Stimulated activated naive B cell treated with anti-CD40 and anti-IgM and Interleukin-4, amounts not matched to agents 10 μg/mL and 1 μg/mL and 100 μg/mL, for 72 hours (primary cell): ENCODE measurements at regions not wholly inside any gene's neighbourhood (a gene's known extent, or its start where the extent isn't known, plus 50 kb on each side); places are given as distances from the start of the nearest gene placed in this dataset.

Experiments used
- ATAC-seq, 2 donors: fragments of 150-1000 bp; cut with Tn5 transposase; replicated peaks; 2 replicates each; pipeline ENCODE4 v1.10.0; 2021; ENCODE audit warnings: moderate library complexity in 1 of 2
- DNase-seq: peaks from one replicate; pipeline ENCODE4 v3.0.0; 2021
- H3K27ac Mint-ChIP-seq: one replicate; pipeline ENCODE4 v1.8.0; 2022; ENCODE audit warnings: mild to moderate bottlenecking, mixed read lengths
- H3K27me3 Mint-ChIP-seq, 2 donors: one replicate each; pipeline ENCODE4 v1.8.0; 2022; ENCODE audit warnings: mixed read lengths in 2 of 2
- H3K36me3 Mint-ChIP-seq, 2 donors: one replicate each; pipeline ENCODE4 v1.8.0; 2022; ENCODE audit warnings: mixed read lengths in 2 of 2, mild to moderate bottlenecking in 1 of 2
- H3K4me1 Mint-ChIP-seq, 2 donors: one replicate each; pipeline ENCODE4 v1.8.0; 2022; ENCODE audit warnings: mixed read lengths in 2 of 2, mild to moderate bottlenecking in 1 of 2
- H3K4me3 Mint-ChIP-seq, 2 donors: one replicate each; pipeline ENCODE4 v1.8.0; 2022; ENCODE audit warnings: mild to moderate bottlenecking in 2 of 2, mixed read lengths in 2 of 2, moderate library complexity in 1 of 2
- H3K9me3 Mint-ChIP-seq, 2 donors: one replicate each; pipeline ENCODE4 v1.8.0; 2022; ENCODE audit warnings: mixed read lengths in 2 of 2, mild to moderate bottlenecking in 1 of 2

- ATAC-seq: no peak
- no peak for DNase-seq
- Mint-ChIP-seq H3K27ac (no peak overlapping the region), H3K9me3 (peaks cover 0 to 4% of the 10 kb centered on the region in 2 donors), H3K36me3 (no peaks in the 10 kb centered on the region), H3K27me3 (peaks cover 0 to 8% of the 10 kb centered on the region in 2 donors), H3K4me1 (no peaks in the 10 kb centered on the region), H3K4me3 (no peak overlapping the region)
Measured at GRCh38 chr2:200077838-200078237, 122.5 kb downstream of the MAIP1 start.

GRCh38 chr2:200079356-200079755 is 124.0 kb downstream of the MAIP1 start:
- no peak for ATAC-seq
- no peaks in the 10 kb centered on the region for H3K36me3 Mint-ChIP-seq
- H3K4me3 Mint-ChIP-seq: no peak overlapping the region
- no peaks in the 10 kb centered on the region for H3K4me1 Mint-ChIP-seq
- no peak for DNase-seq
- peaks cover 0 to 8% of the 10 kb centered on the region in 2 donors for H3K27me3 Mint-ChIP-seq
- H3K27ac Mint-ChIP-seq: no peak overlapping the region
- peaks cover 0 to 3% of the 10 kb centered on the region in 2 donors for H3K9me3 Mint-ChIP-seq

- Mint-ChIP-seq H3K4me3 (no peak overlapping the region), H3K27ac (no peak overlapping the region), H3K27me3 (peaks cover 0 to 8% of the 10 kb centered on the region in 2 donors), H3K36me3 (no peaks in the 10 kb centered on the region), H3K9me3 (peaks cover 0 to 3% of the 10 kb centered on the region in 2 donors), H3K4me1 (no peaks in the 10 kb centered on the region)
- DNase-seq (no peak), ATAC-seq (no peak)
Measured at GRCh38 chr2:200081236-200081635, 125.9 kb downstream of the MAIP1 start.

GRCh38 chr2:200081811-200082210 is 126.4 kb downstream of the MAIP1 start:
- no peaks in the 10 kb centered on the region for H3K36me3 Mint-ChIP-seq
- DNase-seq (no peak), ATAC-seq (no peak)
- peaks cover 0 to 3% of the 10 kb centered on the region in 2 donors for H3K9me3 Mint-ChIP-seq
- no peaks in the 10 kb centered on the region for H3K4me1 Mint-ChIP-seq
- H3K27me3 Mint-ChIP-seq: peaks cover 0 to 8% of the 10 kb centered on the region in 2 donors
- H3K4me3 Mint-ChIP-seq: no peak overlapping the region
- no peak overlapping the region for H3K27ac Mint-ChIP-seq

- Mint-ChIP-seq H3K27ac (no peak overlapping the region), H3K4me1 (no peaks in the 10 kb centered on the region), H3K36me3 (no peaks in the 10 kb centered on the region), H3K27me3 (peaks cover 4 to 8% of the 10 kb centered on the region in 2 donors), H3K4me3 (no peak overlapping the region), H3K9me3 (peaks cover 0 to 3% of the 10 kb centered on the region in 2 donors)
- DNase-seq (no peak), ATAC-seq (no peak)
Measured at GRCh38 chr2:200084036-200084435, 128.7 kb downstream of the MAIP1 start.

GRCh38 chr2:200086911-200087310 is 131.5 kb downstream of the MAIP1 start:
- Mint-ChIP-seq H3K4me1 (no peaks in the 10 kb centered on the region), H3K27me3 (peaks cover under 1 to 5% of the 10 kb centered on the region in 2 donors), H3K4me3 (no peak overlapping the region), H3K9me3 (no peaks in the 10 kb centered on the region), H3K36me3 (no peaks in the 10 kb centered on the region), H3K27ac (no peak overlapping the region)
- no peak for ATAC-seq
- no peak for DNase-seq

GRCh38 chr2:200087451-200087850 is 132.1 kb downstream of the MAIP1 start:
- ATAC-seq: no peak
- H3K27me3 Mint-ChIP-seq: peaks cover 5 to 9% of the 10 kb centered on the region in 2 donors
- H3K27ac Mint-ChIP-seq: no peak overlapping the region
- no peak overlapping the region for H3K4me3 Mint-ChIP-seq
- no peaks in the 10 kb centered on the region for H3K4me1 Mint-ChIP-seq
- no peaks in the 10 kb centered on the region for H3K36me3 Mint-ChIP-seq
- DNase-seq: no peak
- no peaks in the 10 kb centered on the region for H3K9me3 Mint-ChIP-seq

- H3K27me3 Mint-ChIP-seq: peaks cover 5 to 9% of the 10 kb centered on the region in 2 donors
- no peak overlapping the region for H3K4me3 Mint-ChIP-seq
- no peaks in the 10 kb centered on the region for H3K4me1 Mint-ChIP-seq
- H3K27ac Mint-ChIP-seq: no peak overlapping the region
- no peak for ATAC-seq
- H3K9me3 Mint-ChIP-seq: no peaks in the 10 kb centered on the region
- no peak for DNase-seq
- no peaks in the 10 kb centered on the region for H3K36me3 Mint-ChIP-seq
Measured at GRCh38 chr2:200089040-200089755, 133.8 kb downstream of the MAIP1 start.

- ATAC-seq: no peak
- H3K27me3 Mint-ChIP-seq: peaks cover 5 to 9% of the 10 kb centered on the region in 2 donors
- H3K27ac Mint-ChIP-seq: no peak overlapping the region
- no peak for DNase-seq
- no peaks in the 10 kb centered on the region for H3K4me1 Mint-ChIP-seq
- no peaks in the 10 kb centered on the region for H3K9me3 Mint-ChIP-seq
- H3K4me3 Mint-ChIP-seq: no peak overlapping the region
- H3K36me3 Mint-ChIP-seq: no peaks in the 10 kb centered on the region
Measured at GRCh38 chr2:200089756-200090109, 134.4 kb downstream of the MAIP1 start.

GRCh38 chr2:200090683-200091082 is 135.3 kb downstream of the MAIP1 start:
- H3K9me3 Mint-ChIP-seq: peaks cover 0 to 2% of the 10 kb centered on the region in 2 donors
- DNase-seq (no peak), ATAC-seq (no peak)
- no peaks in the 10 kb centered on the region for H3K36me3 Mint-ChIP-seq
- no peak overlapping the region for H3K4me3 Mint-ChIP-seq
- H3K4me1 Mint-ChIP-seq: no peaks in the 10 kb centered on the region
- H3K27me3 Mint-ChIP-seq: peaks cover 5 to 9% of the 10 kb centered on the region in 2 donors
- no peak overlapping the region for H3K27ac Mint-ChIP-seq

- no peak overlapping the region for H3K27ac Mint-ChIP-seq
- H3K4me3 Mint-ChIP-seq: no peak overlapping the region
- peaks cover 0 to 3% of the 10 kb centered on the region in 2 donors for H3K9me3 Mint-ChIP-seq
- peaks cover 5 to 9% of the 10 kb centered on the region in 2 donors for H3K27me3 Mint-ChIP-seq
- ATAC-seq: no peak
- no peak for DNase-seq
- H3K36me3 Mint-ChIP-seq: no peaks in the 10 kb centered on the region
- no peaks in the 10 kb centered on the region for H3K4me1 Mint-ChIP-seq
Measured at GRCh38 chr2:200091126-200091525, 135.7 kb downstream of the MAIP1 start.

GRCh38 chr2:200092235-200092634 is 136.9 kb downstream of the MAIP1 start:
- ATAC-seq (no peak), DNase-seq (no peak)
- Mint-ChIP-seq H3K27ac (no peak overlapping the region), H3K9me3 (peaks cover 1 to 3% of the 10 kb centered on the region in 2 donors), H3K27me3 (peaks cover 5% of the 10 kb centered on the region in 2 donors), H3K36me3 (no peaks in the 10 kb centered on the region), H3K4me3 (no peak overlapping the region), H3K4me1 (no peaks in the 10 kb centered on the region)

GRCh38 chr2:200095436-200095835 is 140.1 kb downstream of the MAIP1 start:
- no peaks in the 10 kb centered on the region for H3K36me3 Mint-ChIP-seq

GRCh38 chr2:200099256-200099655 is 143.9 kb downstream of the MAIP1 start:
- H3K36me3 Mint-ChIP-seq: no peaks in the 10 kb centered on the region
- H3K4me3 Mint-ChIP-seq: no peak overlapping the region
- H3K4me1 Mint-ChIP-seq: no peaks in the 10 kb centered on the region
- DNase-seq (no peak), ATAC-seq (no peak)
- H3K9me3 Mint-ChIP-seq: peaks cover 1 to 3% of the 10 kb centered on the region in 2 donors
- peaks cover 0 to 16% of the 10 kb centered on the region in 2 donors for H3K27me3 Mint-ChIP-seq
- H3K27ac Mint-ChIP-seq: no peak overlapping the region

More at GRCh38 chr2:200095436-200095835, 140.1 kb downstream of the MAIP1 start:
- Mint-ChIP-seq H3K9me3 (peaks cover 1 to 3% of the 10 kb centered on the region in 2 donors), H3K4me3 (no peak overlapping the region), H3K4me1 (no peaks in the 10 kb centered on the region), H3K27ac (no peak overlapping the region), H3K27me3 (peaks cover 5% of the 10 kb centered on the region in 2 donors)
- ATAC-seq (no peak), DNase-seq (no peak)

- no peak overlapping the region for H3K27ac Mint-ChIP-seq
- no peaks in the 10 kb centered on the region for H3K4me1 Mint-ChIP-seq
- peaks cover 0 to 16% of the 10 kb centered on the region in 2 donors for H3K27me3 Mint-ChIP-seq
- H3K4me3 Mint-ChIP-seq: no peak overlapping the region
- H3K9me3 Mint-ChIP-seq: peaks cover 1 to 3% of the 10 kb centered on the region in 2 donors
- no peaks in the 10 kb centered on the region for H3K36me3 Mint-ChIP-seq
- no peak for ATAC-seq
- DNase-seq: no peak
Measured at GRCh38 chr2:200100027-200100426, 144.6 kb downstream of the MAIP1 start.
